ENCODE measurements at regions not wholly inside any gene's neighbourhood (a gene's known extent, or its start where the extent isn't known, plus 50 kb on each side); places are given as distances from the start of the nearest gene placed in this dataset.

GRCh38 chr2:220000586-220000985 lies 373.2 kb downstream of the SLC4A3 start:
- TF ChIP-seq, protein P1, sequence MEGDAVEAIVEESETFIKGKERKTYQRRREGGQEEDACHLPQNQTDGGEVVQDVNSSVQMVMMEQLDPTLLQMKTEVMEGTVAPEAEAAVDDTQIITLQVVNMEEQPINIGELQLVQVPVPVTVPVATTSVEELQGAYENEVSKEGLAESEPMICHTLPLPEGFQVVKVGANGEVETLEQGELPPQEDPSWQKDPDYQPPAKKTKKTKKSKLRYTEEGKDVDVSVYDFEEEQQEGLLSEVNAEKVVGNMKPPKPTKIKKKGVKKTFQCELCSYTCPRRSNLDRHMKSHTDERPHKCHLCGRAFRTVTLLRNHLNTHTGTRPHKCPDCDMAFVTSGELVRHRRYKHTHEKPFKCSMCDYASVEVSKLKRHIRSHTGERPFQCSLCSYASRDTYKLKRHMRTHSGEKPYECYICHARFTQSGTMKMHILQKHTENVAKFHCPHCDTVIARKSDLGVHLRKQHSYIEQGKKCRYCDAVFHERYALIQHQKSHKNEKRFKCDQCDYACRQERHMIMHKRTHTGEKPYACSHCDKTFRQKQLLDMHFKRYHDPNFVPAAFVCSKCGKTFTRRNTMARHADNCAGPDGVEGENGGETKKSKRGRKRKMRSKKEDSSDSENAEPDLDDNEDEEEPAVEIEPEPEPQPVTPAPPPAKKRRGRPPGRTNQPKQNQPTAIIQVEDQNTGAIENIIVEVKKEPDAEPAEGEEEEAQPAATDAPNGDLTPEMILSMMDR (IDR thresholded peaks at IDR 0.05), result no peak

DNA sequence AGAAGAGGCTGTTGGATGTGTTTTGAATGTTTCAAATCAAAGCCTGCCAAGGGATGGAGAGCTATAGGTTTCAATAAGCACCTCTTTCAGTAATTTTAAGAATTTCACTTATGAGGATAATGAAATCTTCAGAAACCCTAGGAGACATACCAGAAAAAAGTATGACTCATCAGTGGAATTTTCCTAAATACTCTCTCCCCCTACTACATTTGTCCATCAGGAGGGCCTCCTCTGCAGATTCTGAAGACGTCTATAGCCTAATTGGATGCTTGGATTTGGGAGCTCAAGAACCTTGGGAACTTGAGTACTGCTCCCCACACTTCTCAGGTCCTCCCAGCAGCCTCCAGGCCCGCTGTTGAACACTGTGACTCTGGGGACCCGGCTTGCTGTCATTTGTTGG lies 374.3 kb downstream of the SLC4A3 start:
- TF ChIP-seq, protein P1 (IDR thresholded peaks at IDR 0.05), result no peak

DNA sequence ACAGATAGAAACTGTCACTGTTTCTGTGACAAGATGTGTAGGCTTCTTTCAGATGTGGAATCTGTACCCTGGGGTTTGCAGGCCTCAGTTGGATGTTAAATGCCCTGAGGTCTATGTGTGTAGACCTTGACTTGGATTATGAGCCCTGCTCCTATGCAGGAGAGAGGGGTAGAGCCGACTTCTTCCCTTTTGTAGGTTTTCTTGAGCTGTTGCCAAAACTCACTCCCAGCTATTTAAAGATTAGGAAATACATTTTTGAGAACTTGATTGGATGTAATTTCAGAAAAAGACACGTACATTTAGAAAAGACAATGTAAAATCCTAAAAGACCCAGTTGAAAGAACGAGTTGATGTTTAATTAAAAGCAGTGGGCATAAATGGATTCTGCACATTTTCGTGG lies 374.8 kb downstream of the SLC4A3 start:
- TF ChIP-seq, protein P1 (IDR thresholded peaks at IDR 0.05), result no peak

- TF ChIP-seq, protein P1 (IDR thresholded peaks at IDR 0.05), result no peak
Observed at GRCh38 chr2:220002699-220003098, 375.3 kb downstream of the SLC4A3 start.

- TF ChIP-seq, protein P1 (IDR thresholded peaks at IDR 0.05), result no peak
Observed at GRCh38 chr2:220005362-220005761, 377.9 kb downstream of the SLC4A3 start.

DNA sequence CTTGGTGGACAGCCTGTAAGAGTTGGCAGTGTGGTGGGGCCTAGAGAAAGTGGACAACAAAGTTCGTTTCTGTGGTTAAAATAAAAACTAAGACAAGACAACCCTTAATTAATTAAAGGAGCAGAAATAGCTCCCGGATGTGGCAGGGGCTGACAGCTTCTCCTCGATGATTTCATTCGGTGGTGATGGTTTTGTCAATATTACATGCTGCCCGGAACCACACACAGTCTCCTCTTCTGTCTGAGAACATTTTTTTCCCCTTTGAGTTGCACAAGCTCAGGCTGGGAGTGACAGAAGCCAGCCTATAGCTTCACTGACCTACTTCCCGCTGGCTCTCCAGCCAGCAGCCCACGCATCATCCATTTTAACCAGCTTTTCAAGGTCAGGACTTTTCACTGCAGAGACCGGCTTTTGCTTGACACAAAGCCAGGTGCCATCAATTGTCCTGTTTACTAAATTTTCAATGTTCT lies 378.8 kb downstream of the SLC4A3 start:
- TF ChIP-seq, protein P1 (IDR thresholded peaks at IDR 0.05), result no peak

DNA sequence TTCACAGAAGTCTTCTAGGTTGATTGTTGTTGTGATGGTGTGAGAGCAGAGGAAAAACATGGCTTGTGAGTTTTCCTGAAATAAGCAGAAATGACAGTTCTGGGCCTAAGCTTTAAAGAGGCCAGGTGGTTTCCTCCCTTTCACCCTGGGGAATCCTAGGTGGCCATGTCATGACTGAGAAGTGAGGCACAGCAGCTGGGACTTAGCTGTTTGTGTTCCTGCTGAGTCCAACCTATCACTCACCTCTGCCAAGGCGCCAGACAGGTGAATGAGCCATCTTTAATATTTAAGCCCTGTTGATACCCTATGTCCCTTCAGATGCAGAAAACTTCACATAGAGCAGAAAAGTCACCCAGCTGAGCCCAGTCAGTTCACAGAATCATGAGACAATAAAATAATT lies 384.4 kb downstream of the SLC4A3 start:
- TF ChIP-seq, protein P1 (IDR thresholded peaks at IDR 0.05), result no peak

GRCh38 chr2:220014961-220015360 lies 387.5 kb downstream of the SLC4A3 start:
- TF ChIP-seq, protein P1 (IDR thresholded peaks at IDR 0.05), result no peak

All from LNCAP (cell line).